Activated B cell treated with CpG ODN at 0.5 μM for 24 hours (primary cell): ENCODE measurements at regions not wholly inside any gene's neighbourhood (a gene's known extent, or its start where the extent isn't known, plus 50 kb on each side); places are given as distances from the start of the nearest gene placed in this dataset.

Experiments used
- ATAC-seq: fragments of 200-7000 bp; cut with Tn5 transposase; one replicate; pipeline ENCODE4 v1.10.0; 2021; ENCODE audit warnings: low read depth, mild to moderate bottlenecking, moderate library complexity
- CTCF ChIA-PET: fragments of 350-600 bp; sonication (Branson Sonifier 250); formaldehyde crosslinking; loops from one replicate; lab custom pipeline; 2021; ENCODE audit warnings: antibody characterized with exemption; lab: Charles Lee
- POLR2A ChIA-PET: fragments of 350-600 bp; sonication (Branson Sonifier 250); formaldehyde crosslinking; loops from one replicate; lab custom pipeline; 2021; ENCODE audit warnings: antibody characterized with exemption; lab: Charles Lee
- DNase-seq: peaks from one replicate; pipeline ENCODE4 v3.0.0; 2022
- H3K27ac Mint-ChIP-seq: one replicate; pipeline ENCODE4 v1.8.0; 2020; ENCODE audit warnings: mixed read lengths
- H3K27me3 Mint-ChIP-seq: one replicate; pipeline ENCODE4 v1.8.0; 2021; ENCODE audit warnings: mixed read lengths
- H3K36me3 Mint-ChIP-seq: one replicate; pipeline ENCODE4 v1.8.0; 2021; ENCODE audit warnings: low read depth, mixed read lengths
- H3K4me1 Mint-ChIP-seq: one replicate; pipeline ENCODE4 v1.8.0; 2021; ENCODE audit warnings: mixed read lengths
- H3K4me3 Mint-ChIP-seq: one replicate; pipeline ENCODE4 v1.8.0; 2020; ENCODE audit warnings: mild to moderate bottlenecking, mixed read lengths
- H3K9me3 Mint-ChIP-seq: one replicate; pipeline ENCODE4 v1.8.0; 2020; ENCODE audit warnings: mixed read lengths
- intact Hi-C: fragments of 100-400 bp; cut with micrococcal nuclease; formaldehyde crosslinking; loops from one replicate; pipeline ENCODE4 v1.15.1; 2024
- TF ChIP-seq, protein P1 (sequence below): fragments of 200-600 bp; IDR thresholded peaks from one replicate; pipeline ENCODE4 v1.8.0; 2022; ENCODE audit warnings: antibody characterized with exemption, mild to moderate bottlenecking

DNA sequence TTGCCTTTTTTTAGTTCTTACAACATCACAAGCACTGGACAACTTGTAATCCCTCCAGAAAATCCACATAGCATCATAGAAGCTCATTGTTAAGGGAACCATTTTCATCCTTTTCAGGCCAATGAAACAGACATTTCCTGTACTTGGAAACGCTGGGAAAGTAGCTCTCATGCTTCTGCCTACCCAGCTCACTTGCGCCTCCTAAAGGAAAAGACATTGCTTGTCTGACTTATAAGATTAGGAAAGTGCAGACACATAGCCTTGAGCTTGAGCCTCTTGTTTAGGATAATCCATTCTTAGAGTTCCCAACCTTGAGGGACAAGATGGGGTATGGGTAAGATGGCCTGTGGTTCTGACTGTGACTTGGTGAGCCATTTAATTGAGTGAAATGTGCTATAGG is 589.5 kb downstream of the NOVA1 start:
- POLR2A ChIA-PET, result no interaction called here
- no peak for DNase-seq
- peaks cover 4% of the 10 kb centered on the region for H3K9me3 Mint-ChIP-seq
- ATAC-seq, result no peak
- no peaks in the 10 kb centered on the region for H3K4me1 Mint-ChIP-seq
- no peaks in the 10 kb centered on the region for H3K36me3 Mint-ChIP-seq
- intact Hi-C loops, result no loop called here
- CTCF ChIA-PET, result no interaction called here
- TF ChIP-seq, protein P1, sequence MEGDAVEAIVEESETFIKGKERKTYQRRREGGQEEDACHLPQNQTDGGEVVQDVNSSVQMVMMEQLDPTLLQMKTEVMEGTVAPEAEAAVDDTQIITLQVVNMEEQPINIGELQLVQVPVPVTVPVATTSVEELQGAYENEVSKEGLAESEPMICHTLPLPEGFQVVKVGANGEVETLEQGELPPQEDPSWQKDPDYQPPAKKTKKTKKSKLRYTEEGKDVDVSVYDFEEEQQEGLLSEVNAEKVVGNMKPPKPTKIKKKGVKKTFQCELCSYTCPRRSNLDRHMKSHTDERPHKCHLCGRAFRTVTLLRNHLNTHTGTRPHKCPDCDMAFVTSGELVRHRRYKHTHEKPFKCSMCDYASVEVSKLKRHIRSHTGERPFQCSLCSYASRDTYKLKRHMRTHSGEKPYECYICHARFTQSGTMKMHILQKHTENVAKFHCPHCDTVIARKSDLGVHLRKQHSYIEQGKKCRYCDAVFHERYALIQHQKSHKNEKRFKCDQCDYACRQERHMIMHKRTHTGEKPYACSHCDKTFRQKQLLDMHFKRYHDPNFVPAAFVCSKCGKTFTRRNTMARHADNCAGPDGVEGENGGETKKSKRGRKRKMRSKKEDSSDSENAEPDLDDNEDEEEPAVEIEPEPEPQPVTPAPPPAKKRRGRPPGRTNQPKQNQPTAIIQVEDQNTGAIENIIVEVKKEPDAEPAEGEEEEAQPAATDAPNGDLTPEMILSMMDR, result no peak
- no peaks in the 10 kb centered on the region for H3K27me3 Mint-ChIP-seq
- H3K4me3 Mint-ChIP-seq, result no peak overlapping the region
- H3K27ac Mint-ChIP-seq, result no peak overlapping the region

DNA sequence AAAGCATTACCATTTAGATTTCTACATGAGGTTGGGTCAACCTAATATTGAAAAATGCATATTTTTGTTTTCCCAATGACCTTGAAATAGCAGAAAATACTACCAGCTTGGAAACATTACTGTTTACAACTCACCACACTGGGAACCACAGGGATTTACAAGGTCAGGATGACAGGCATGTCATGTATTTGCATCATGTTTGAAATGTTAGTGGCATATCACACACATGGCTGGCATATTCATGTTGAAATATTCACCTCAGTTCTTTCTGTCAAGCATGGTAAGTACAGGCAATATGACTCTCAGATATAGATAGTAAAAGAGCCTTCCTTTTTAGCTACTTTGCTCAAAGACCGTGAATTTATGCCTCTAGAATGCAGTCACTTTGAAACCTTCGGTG is 593.5 kb downstream of the NOVA1 start:
- Mint-ChIP-seq H3K4me3 (no peak overlapping the region), H3K4me1 (no peaks in the 10 kb centered on the region), H3K27ac (no peak overlapping the region), H3K27me3 (no peaks in the 10 kb centered on the region), H3K9me3 (peaks cover 2% of the 10 kb centered on the region), H3K36me3 (no peaks in the 10 kb centered on the region)
- ChIA-PET CTCF (no interaction called here), POLR2A (no interaction called here)
- intact Hi-C loops, result no loop called here
- TF ChIP-seq, protein P1, result no peak
- DNase-seq (no peak), ATAC-seq (no peak)

DNA sequence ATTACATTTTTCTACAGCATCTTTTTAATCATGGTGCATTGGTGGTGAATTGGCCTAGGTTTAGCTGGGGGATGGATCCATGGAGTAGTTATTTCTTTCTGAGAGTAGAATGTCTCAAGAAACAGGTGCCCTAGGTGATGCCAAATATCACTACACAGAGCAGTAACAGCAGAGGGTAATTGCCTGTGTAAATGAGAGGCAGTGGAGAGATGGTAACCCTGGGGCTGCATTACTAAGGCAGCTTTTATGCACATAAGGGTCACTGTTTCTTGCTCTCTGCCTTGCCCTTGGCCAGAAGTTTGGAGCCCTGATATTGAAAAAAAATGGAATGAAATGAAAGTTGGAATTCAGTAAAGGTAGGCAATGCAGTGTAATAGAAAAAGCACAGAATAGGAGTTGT is 604.0 kb downstream of the NOVA1 start:
- H3K36me3 Mint-ChIP-seq, result no peaks in the 10 kb centered on the region
- ATAC-seq (no peak), DNase-seq (no peak)
- CTCF ChIA-PET, result no interaction called here
- H3K27me3 Mint-ChIP-seq, result no peaks in the 10 kb centered on the region
- TF ChIP-seq, protein P1, result no peak
- no peaks in the 10 kb centered on the region for H3K4me1 Mint-ChIP-seq
- H3K9me3 Mint-ChIP-seq, result peaks cover 10% of the 10 kb centered on the region
- H3K4me3 Mint-ChIP-seq, result no peak overlapping the region
- POLR2A ChIA-PET, result no interaction called here
- H3K27ac Mint-ChIP-seq, result no peak overlapping the region
- intact Hi-C loops, result no loop called here

DNA sequence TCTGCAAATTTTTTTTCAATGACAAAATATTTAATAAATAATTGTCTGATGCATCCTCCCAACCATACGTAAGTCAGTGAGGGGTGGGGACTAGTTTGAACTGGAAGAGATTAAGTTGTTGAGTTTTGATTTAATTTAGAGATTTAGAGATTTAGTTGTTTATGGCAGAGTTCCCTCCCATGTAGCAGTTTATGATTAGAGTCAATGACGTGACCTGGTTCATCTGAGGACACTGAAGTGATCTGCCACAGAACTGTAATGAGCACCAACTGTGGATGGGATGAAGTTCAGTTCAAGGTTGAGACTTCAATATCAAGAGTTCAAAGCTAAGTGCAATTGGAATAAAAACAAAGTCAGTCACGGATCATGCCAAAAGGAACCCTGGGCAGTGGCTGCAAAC is 609.3 kb downstream of the NOVA1 start:
- Mint-ChIP-seq H3K4me1 (no peaks in the 10 kb centered on the region), H3K4me3 (no peak overlapping the region), H3K27ac (no peak overlapping the region), H3K27me3 (no peaks in the 10 kb centered on the region), H3K36me3 (no peaks in the 10 kb centered on the region), H3K9me3 (peaks cover 13% of the 10 kb centered on the region)
- intact Hi-C loops, result no loop called here
- CTCF ChIA-PET, result no interaction called here
- DNase-seq, result no peak
- POLR2A ChIA-PET, result no interaction called here
- ATAC-seq, result no peak
- TF ChIP-seq, protein P1, result no peak

DNA sequence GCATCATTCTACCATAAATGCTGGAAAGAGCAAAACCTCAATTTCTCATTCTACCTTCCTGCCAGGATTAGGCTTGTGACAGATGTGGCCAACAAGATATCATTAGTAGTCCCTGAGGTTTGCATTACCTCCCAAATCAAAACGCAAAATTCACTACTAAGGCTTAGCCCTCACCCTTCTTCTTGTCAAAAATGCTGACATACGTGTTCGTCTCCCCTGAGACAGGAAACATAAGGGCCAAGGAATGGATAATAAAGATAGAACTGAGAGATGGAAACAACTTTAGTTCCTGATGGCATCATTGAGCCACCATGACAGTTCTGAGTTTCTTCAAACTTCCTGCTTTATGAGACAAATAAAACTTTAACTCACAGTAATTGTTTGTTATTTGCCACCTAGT is 642.1 kb downstream of the NOVA1 start:
- ChIA-PET POLR2A (no interaction called here), CTCF (no interaction called here)
- H3K4me1 Mint-ChIP-seq, result no peaks in the 10 kb centered on the region
- no peaks in the 10 kb centered on the region for H3K36me3 Mint-ChIP-seq
- no peak overlapping the region for H3K4me3 Mint-ChIP-seq
- TF ChIP-seq, protein P1, result no peak
- H3K27ac Mint-ChIP-seq, result no peak overlapping the region
- H3K27me3 Mint-ChIP-seq, result no peaks in the 10 kb centered on the region
- intact Hi-C loops, result no loop called here
- ATAC-seq (no peak), DNase-seq (no peak)
- peaks cover 6% of the 10 kb centered on the region for H3K9me3 Mint-ChIP-seq
